ENCODE measurements at regions not wholly inside any gene's neighbourhood (a gene's known extent, or its start where the extent isn't known, plus 50 kb on each side); places are given as distances from the start of the nearest gene placed in this dataset.

GRCh38 chr13:106709522-106709921 is 141.6 kb upstream of the ARGLU1 start:
- DNase-seq (ENCODE audit: low read depth): no peak

- DNase-seq (ENCODE audit: low read depth): no peak
Measured at GRCh38 chr13:106702505-106702904, 134.6 kb upstream of the ARGLU1 start.

- DNase-seq (ENCODE audit: low read depth): no peak
Measured at GRCh38 chr13:106701771-106702341, 133.9 kb upstream of the ARGLU1 start.

GRCh38 chr13:106700439-106700838 is 132.5 kb upstream of the ARGLU1 start:
- DNase-seq (ENCODE audit: low read depth): no peak

- no peak for DNase-seq (ENCODE audit: low read depth)
Measured at GRCh38 chr13:106700007-106700406, 132.1 kb upstream of the ARGLU1 start.

- DNase-seq (ENCODE audit: low read depth): no peak
Measured at GRCh38 chr13:106699311-106699710, 131.4 kb upstream of the ARGLU1 start.

- no peak for DNase-seq (ENCODE audit: low read depth)
Measured at GRCh38 chr13:106696719-106697118, 128.8 kb upstream of the ARGLU1 start.

- DNase-seq (ENCODE audit: low read depth): no peak
Measured at GRCh38 chr13:106696140-106696539, 128.2 kb upstream of the ARGLU1 start.

GRCh38 chr13:106695139-106695538 is 127.2 kb upstream of the ARGLU1 start:
- no peak for DNase-seq (ENCODE audit: low read depth)

GRCh38 chr13:106691861-106692260 is 123.9 kb upstream of the ARGLU1 start:
- DNase-seq (ENCODE audit: low read depth): no peak

GRCh38 chr13:106691341-106691740 is 123.4 kb upstream of the ARGLU1 start:
- DNase-seq (ENCODE audit: low read depth): no peak

GRCh38 chr13:106690779-106691178 is 122.8 kb upstream of the ARGLU1 start:
- no peak for DNase-seq (ENCODE audit: low read depth)

- DNase-seq (ENCODE audit: low read depth): no peak
Measured at GRCh38 chr13:106689906-106690305, 122.0 kb upstream of the ARGLU1 start.

GRCh38 chr13:106688940-106689339 is 121.0 kb upstream of the ARGLU1 start:
- no peak for DNase-seq (ENCODE audit: low read depth)

- DNase-seq (ENCODE audit: low read depth): no peak
Measured at GRCh38 chr13:106686163-106686562, 118.2 kb upstream of the ARGLU1 start.

- no peak for DNase-seq (ENCODE audit: low read depth)
Measured at GRCh38 chr13:106685143-106685542, 117.2 kb upstream of the ARGLU1 start.

- DNase-seq (ENCODE audit: low read depth): no peak
Measured at GRCh38 chr13:106683918-106684317, 116.0 kb upstream of the ARGLU1 start.

GRCh38 chr13:106683179-106683578 is 115.2 kb upstream of the ARGLU1 start:
- DNase-seq (ENCODE audit: low read depth): no peak

GRCh38 chr13:106681997-106682396 is 114.1 kb upstream of the ARGLU1 start:
- DNase-seq (ENCODE audit: low read depth): no peak

GRCh38 chr13:106681536-106681935 is 113.6 kb upstream of the ARGLU1 start:
- no peak for DNase-seq (ENCODE audit: low read depth)

GRCh38 chr13:106680796-106681472 is 113.0 kb upstream of the ARGLU1 start:
- DNase-seq (ENCODE audit: low read depth): no peak

GRCh38 chr13:106678646-106679418 is 110.9 kb upstream of the ARGLU1 start:
- DNase-seq (ENCODE audit: low read depth): no peak

- DNase-seq (ENCODE audit: low read depth): no peak
Measured at GRCh38 chr13:106675311-106675710, 107.4 kb upstream of the ARGLU1 start.

All from HS-27A (cell line).